Right forelimb (tissue), 1 donor: ENCODE measurements at regions not wholly inside any gene's neighbourhood (a gene's known extent, or its start where the extent isn't known, plus 50 kb on each side); places are given as distances from the start of the nearest gene placed in this dataset.
A peak's percentile ranks its signal among the peaks of the same experiment; 100 is the strongest.

ENCODE experiments used
- DNase-seq: peaks from one replicate; pipeline ENCODE4 v3.0.0-alpha.2; 2018

GRCh38 chr14:54316652-54317051 is 80.2 kb upstream of the CDKN3 start:
- no peak for DNase-seq

GRCh38 chr14:54317391-54317790 is 79.4 kb upstream of the CDKN3 start:
- no peak for DNase-seq

GRCh38 chr14:54322246-54322645 is 74.6 kb upstream of the CDKN3 start:
- DNase-seq: no peak

- DNase-seq: no peak
These were observed 74.0 kb upstream of the CDKN3 start for GRCh38 chr14:54322701-54323337.

- DNase-seq: no peak
These were observed 71.0 kb upstream of the CDKN3 start for GRCh38 chr14:54325766-54326165.

GRCh38 chr14:54329082-54329695 is 67.6 kb upstream of the CDKN3 start:
- DNase-seq: peak; percentile 64

GRCh38 chr14:54330876-54331275 is 65.9 kb upstream of the CDKN3 start:
- DNase-seq: no peak

GRCh38 chr14:54331516-54331915 is 65.3 kb upstream of the CDKN3 start:
- no peak for DNase-seq

GRCh38 chr14:54332490-54332889 is 64.3 kb upstream of the CDKN3 start:
- DNase-seq: no peak

- DNase-seq: no peak
These were observed 63.3 kb upstream of the CDKN3 start for GRCh38 chr14:54333511-54333910.

- no peak for DNase-seq
These were observed 61.1 kb upstream of the CDKN3 start for GRCh38 chr14:54335569-54336155.

GRCh38 chr14:54337314-54337713 is 59.5 kb upstream of the CDKN3 start:
- DNase-seq: no peak

- DNase-seq: no peak
These were observed 58.0 kb upstream of the CDKN3 start for GRCh38 chr14:54338696-54339317.

GRCh38 chr14:54339771-54340170 is 57.0 kb upstream of the CDKN3 start:
- DNase-seq: no peak

- no peak for DNase-seq
These were observed 54.0 kb upstream of the CDKN3 start for GRCh38 chr14:54342806-54343205.

- no peak for DNase-seq
These were observed 53.3 kb upstream of the CDKN3 start for GRCh38 chr14:54343272-54344121.

GRCh38 chr14:54344445-54344844 is 52.4 kb upstream of the CDKN3 start:
- no peak for DNase-seq

GRCh38 chr14:54346257-54346656 is 50.5 kb upstream of the CDKN3 start:
- no peak for DNase-seq
